ENCODE measurements at regions not wholly inside any gene's neighbourhood (a gene's known extent, or its start where the extent isn't known, plus 50 kb on each side); places are given as distances from the start of the nearest gene placed in this dataset.

- TF ChIP-seq SUPT20H (IDR thresholded peaks at IDR 0.05; ENCODE audit: borderline replicate concordance, control insufficient read depth, low read depth, low read length) (no peak), RAD51 (IDR thresholded peaks at IDR 0.05) (no peak), KAT2A (conservative IDR thresholded peaks at IDR 0.05; ENCODE audit: control insufficient read depth, low read depth, low read length) (no peak), MTA2 (IDR thresholded peaks at IDR 0.05; ENCODE audit: low read depth) (no peak), EED (IDR thresholded peaks at IDR 0.05; ENCODE audit: low read depth) (no peak), GATAD2B (conservative IDR thresholded peaks at IDR 0.05; ENCODE audit: low read depth) (no peak)
Measured at GRCh38 chr9:18233311-18233710, 240.6 kb upstream of the ADAMTSL1 start (continued).

- no peak for FAIRE-seq
- Histone ChIP-seq H3K4me3 (no peak overlapping the region), H3K27ac (ENCODE audit: control insufficient read depth, insufficient read depth) (no peak overlapping the region), H3K36me3 (ENCODE audit: control insufficient read depth in 2 of 2, insufficient read depth in 2 of 2, low read length in 1 of 2) (no peaks in the 10 kb centered on the region), H3K27me3 (replicated peaks in 1 of 2; ENCODE audit: control insufficient read depth in 2 of 2, insufficient read depth in 2 of 2, low read length in 1 of 2) (no peaks in the 10 kb centered on the region), H2AFZ (ENCODE audit: control insufficient read depth, low read depth, low read length) (no peak overlapping the region), H3K9me3 (replicated peaks; ENCODE audit: control insufficient read depth, insufficient read depth, low read length) (no peaks in the 10 kb centered on the region), H3K4me2 (ENCODE audit: control insufficient read depth, insufficient read depth) (no peak overlapping the region), H3K79me2 (ENCODE audit: control insufficient read depth, insufficient read depth, low read length) (no peaks in the 10 kb centered on the region), H3K4me1 (ENCODE audit: control insufficient read depth, insufficient read depth, low read length) (no peaks in the 10 kb centered on the region), H4K20me1 (ENCODE audit: control insufficient read depth, insufficient read depth) (no peaks in the 10 kb centered on the region), H3K9ac (ENCODE audit: control insufficient read depth, insufficient read depth, low read length) (no peak overlapping the region)
- no peak for ATAC-seq
- TF ChIP-seq CREB1 (IDR thresholded peaks at IDR 0.05; ENCODE audit: low read depth) (no peak), ZZZ3 (IDR thresholded peaks at IDR 0.05; ENCODE audit: control insufficient read depth, insufficient read length, low read depth) (no peak), RUNX3 (IDR thresholded peaks at IDR 0.05; ENCODE audit: low read length) (no peak), HDAC6 (IDR thresholded peaks at IDR 0.05; ENCODE audit: unreplicated experiment) (no peak), NBN (IDR thresholded peaks at IDR 0.05) (no peak), PML (IDR thresholded peaks at IDR 0.05; ENCODE audit: low read length) (no peak), ESRRA (IDR thresholded peaks at IDR 0.05; ENCODE audit: low read length) (no peak), SP1 (IDR thresholded peaks at IDR 0.05; ENCODE audit: low read depth, low read length) (no peak), HSF1 (IDR thresholded peaks at IDR 0.05; ENCODE audit: low read depth, low read length) (no peak), MTA2 (IDR thresholded peaks at IDR 0.05; ENCODE audit: low read depth) (no peak), MLLT1 (IDR thresholded peaks at IDR 0.05) (no peak), USF2 (IDR thresholded peaks at IDR 0.05; ENCODE audit: borderline replicate concordance, low read depth, low read length) (no peak), NR2F1 (conservative IDR thresholded peaks at IDR 0.05) (no peak), ATF7 (IDR thresholded peaks at IDR 0.05; ENCODE audit: low read depth) (no peak), IKZF2 (IDR thresholded peaks at IDR 0.05) (no peak), CEBPB (IDR thresholded peaks at IDR 0.05; ENCODE audit: borderline replicate concordance in 1 of 2, low read depth in 2 of 2, low read length in 2 of 2) (no peak), CBFB (IDR thresholded peaks at IDR 0.05; ENCODE audit: low read depth) (no peak)
- ChIA-PET RAD21 (ENCODE audit: unreplicated experiment) (no interaction called here), CTCF (interaction anchor here (1.0 kb wide), 1 partner anchor 423 kb away, joined by 4 read pairs; no protein-coding TSS in a partner anchor), SMC1A (ENCODE audit: uncharacterized antibody, unreplicated experiment) (no interaction called here), POLR2A (no interaction called here)
- 10% methylated on average over 6 of the region's 6 CpGs for WGBS (ENCODE audit: insufficient coverage, insufficient replicate concordance, low lambda C conversion rate, missing lambda C conversion rate)
- DNase-seq (ENCODE audit: low read depth, low spot score): no peak
- in situ Hi-C loops (cut with MboI) (no loop called here), intact Hi-C loops (cut with micrococcal nuclease; ENCODE audit: unreplicated experiment) (no loop called here)
- BruUV-seq (replicated peaks): no TSS peak
Measured at GRCh38 chr9:18233776-18234445, 240.0 kb upstream of the ADAMTSL1 start.
